ENCODE measurements at regions not wholly inside any gene's neighbourhood (a gene's known extent, or its start where the extent isn't known, plus 50 kb on each side); places are given as distances from the start of the nearest gene placed in this dataset.

GRCh38 chr3:44184319-44184953 lies 57.2 kb upstream of the TOPAZ1 start:
- no peak for DNase-seq (ENCODE audit: low read depth in 1 of 2, low spot score in 1 of 2)
- TF ChIP-seq REST (IDR thresholded peaks at IDR 0.05; ENCODE audit: insufficient replicate concordance, low read depth) (no peak), POLR2AphosphoS5 (IDR thresholded peaks at IDR 0.05; ENCODE audit: low read depth) (no peak), CTCF (IDR thresholded peaks at IDR 0.05; ENCODE audit: insufficient read depth, low read length) (no peak), GABPA (IDR thresholded peaks at IDR 0.05; ENCODE audit: low read depth) (no peak), SPI1 (IDR thresholded peaks at IDR 0.05; ENCODE audit: borderline replicate concordance, low read depth) (peak; percentile 35; the same call in 1 of the 2 replicates)
- H3K4me3 ChIP-seq (replicated peaks; ENCODE audit: insufficient read depth, low read length), result no peak overlapping the region
- H3K27ac ChIP-seq (replicated peaks), result no peak overlapping the region
- H3K27me3 ChIP-seq (ENCODE audit: insufficient read depth, poor library complexity, severe bottlenecking), result peaks cover 7% of the 10 kb centered on the region

GRCh38 chr3:44185396-44185915 lies 56.2 kb upstream of the TOPAZ1 start:
- no peak overlapping the region for H3K27ac ChIP-seq (replicated peaks)
- no peak overlapping the region for H3K4me3 ChIP-seq (replicated peaks; ENCODE audit: insufficient read depth, low read length)
- TF ChIP-seq REST (IDR thresholded peaks at IDR 0.05; ENCODE audit: insufficient replicate concordance, low read depth) (no peak), CTCF (IDR thresholded peaks at IDR 0.05; ENCODE audit: insufficient read depth, low read length) (no peak), SPI1 (IDR thresholded peaks at IDR 0.05; ENCODE audit: borderline replicate concordance, low read depth) (no peak), GABPA (IDR thresholded peaks at IDR 0.05; ENCODE audit: low read depth) (no peak), POLR2AphosphoS5 (IDR thresholded peaks at IDR 0.05; ENCODE audit: low read depth) (no peak)
- DNase-seq (ENCODE audit: low read depth in 1 of 2, low spot score in 1 of 2), result no peak
- H3K27me3 ChIP-seq (ENCODE audit: insufficient read depth, poor library complexity, severe bottlenecking), result peaks cover 3% of the 10 kb centered on the region

- Histone ChIP-seq H3K27me3 (ENCODE audit: insufficient read depth, poor library complexity, severe bottlenecking) (peaks cover 3% of the 10 kb centered on the region), H3K27ac (replicated peaks) (no peak overlapping the region), H3K4me3 (replicated peaks; ENCODE audit: insufficient read depth, low read length) (no peak overlapping the region)
- TF ChIP-seq CTCF (IDR thresholded peaks at IDR 0.05; ENCODE audit: insufficient read depth, low read length), result no peak
- TF ChIP-seq POLR2AphosphoS5 (IDR thresholded peaks at IDR 0.05; ENCODE audit: low read depth), result no peak
- no peak for TF ChIP-seq SPI1 (IDR thresholded peaks at IDR 0.05; ENCODE audit: borderline replicate concordance, low read depth)
- DNase-seq (ENCODE audit: low read depth in 1 of 2, low spot score in 1 of 2), result no peak
Observed at GRCh38 chr3:44186111-44186672, 55.5 kb upstream of the TOPAZ1 start.

Data from HL-60 (cell line).